Neural progenitor cell (in vitro differentiated cells): ENCODE measurements at regions not wholly inside any gene's neighbourhood (a gene's known extent, or its start where the extent isn't known, plus 50 kb on each side); places are given as distances from the start of the nearest gene placed in this dataset.

Source experiments
- DNase-seq: peaks from one replicate; pipeline ENCODE4 v3.0.0-alpha.2; 2016; ENCODE audit warnings: low spot score
- H2AFZ ChIP-seq: fragments of 200-600 bp; sonication (generic); replicated peaks from 2 replicates; pipeline ENCODE4 v1.6.1; 2016; ENCODE audit warnings: antibody characterized with exemption
- H3F3A ChIP-seq: fragments of 200-600 bp; sonication (generic); 2 replicates; pipeline ENCODE4 v1.6.1; 2016; ENCODE audit warnings: antibody characterized with exemption, low read depth
- H3K27ac ChIP-seq: fragments of 200-600 bp; sonication (generic); 2 replicates; pipeline ENCODE4 v1.5.1; 2016; ENCODE audit warnings: mild to moderate bottlenecking
- H3K27me3 ChIP-seq: fragments of 200-600 bp; sonication (generic); 2 replicates; pipeline ENCODE4 v1.6.1; 2016; ENCODE audit warnings: mild to moderate bottlenecking, moderate library complexity
- H3K36me3 ChIP-seq: fragments of 200-600 bp; sonication (generic); 2 replicates; pipeline ENCODE4 v1.5.1; 2016
- H3K4me1 ChIP-seq: fragments of 200-600 bp; sonication (generic); 2 replicates; pipeline ENCODE4 v1.6.1; 2016; ENCODE audit warnings: mixed run types
- H3K4me2 ChIP-seq: fragments of 200-600 bp; sonication (generic); 2 replicates; pipeline ENCODE4 v1.6.1; 2016
- H3K4me3 ChIP-seq: fragments of 200-600 bp; sonication (generic); 2 replicates; pipeline ENCODE4 v1.5.1; 2016
- H3K79me2 ChIP-seq: fragments of 200-600 bp; sonication (generic); 2 replicates; pipeline ENCODE4 v1.6.1; 2016; ENCODE audit warnings: low read depth
- H3K9ac ChIP-seq: fragments of 200-600 bp; sonication (generic); 2 replicates; pipeline ENCODE4 v1.6.1; 2016
- H3K9me3 ChIP-seq: fragments of 200-600 bp; sonication (generic); 2 replicates; pipeline ENCODE4 v1.5.1; 2016; ENCODE audit warnings: low read depth
- H4K20me1 ChIP-seq: fragments of 200-600 bp; sonication (generic); 2 replicates; pipeline ENCODE4 v1.6.1; 2016; ENCODE audit warnings: low read depth
- H3K27ac Mint-ChIP-seq: 3 replicates; pipeline ENCODE4 v1.8.0; 2021; ENCODE audit warnings: mixed read lengths
- H3K27me3 Mint-ChIP-seq: 2 replicates; pipeline ENCODE4 v1.8.0; 2022; ENCODE audit warnings: low read depth, mild to moderate bottlenecking, inconsistent platforms, moderate library complexity, mixed read lengths; ENCODE audit not compliant: insufficient read depth
- H3K36me3 Mint-ChIP-seq: 3 replicates; pipeline ENCODE4 v1.8.0; 2021; ENCODE audit warnings: mixed read lengths
- H3K4me1 Mint-ChIP-seq: 3 replicates; pipeline ENCODE4 v1.8.0; 2021; ENCODE audit warnings: mixed read lengths
- H3K4me3 Mint-ChIP-seq: 3 replicates; pipeline ENCODE4 v1.8.0; 2021; ENCODE audit warnings: mild to moderate bottlenecking, moderate library complexity, mixed read lengths
- H3K9me3 Mint-ChIP-seq: 3 replicates; pipeline ENCODE4 v1.8.0; 2020; ENCODE audit warnings: mixed read lengths
- CTCF ChIP-seq: fragments of 200-600 bp; sonication (generic); IDR thresholded peaks from 2 replicates; pipeline ENCODE4 v1.5.1; 2017; ENCODE audit warnings: antibody characterized with exemption, mild to moderate bottlenecking
- EZH2 ChIP-seq: fragments of 200-600 bp; sonication (generic); IDR thresholded peaks from 2 replicates; pipeline ENCODE4 v1.6.1; 2017; ENCODE audit warnings: antibody characterized with exemption, mild to moderate bottlenecking, moderate library complexity
- EZH2phosphoT487 ChIP-seq: fragments of 200-600 bp; sonication (generic); IDR thresholded peaks from 2 replicates; pipeline ENCODE4 v1.6.1; 2017; ENCODE audit warnings: antibody characterized with exemption

GRCh38 chr10:33463011-33463410, 128.5 kb upstream of the NRP1 start:
- TF ChIP-seq CTCF: no peak
- TF ChIP-seq EZH2: no peak
- TF ChIP-seq EZH2phosphoT487: no peak
- Histone ChIP-seq H4K20me1 (no peaks in the 10 kb centered on the region), H3K4me2 (no peak overlapping the region), H3K4me1 (no peaks in the 10 kb centered on the region), H3K9me3 (no peaks in the 10 kb centered on the region), H3K36me3 (no peaks in the 10 kb centered on the region), H3K9ac (no peak overlapping the region), H3F3A (no peaks in the 10 kb centered on the region), H3K4me3 (no peak overlapping the region), H3K79me2 (no peaks in the 10 kb centered on the region), H3K27me3 (no peaks in the 10 kb centered on the region), H2AFZ (no peak overlapping the region), H3K27ac (no peak overlapping the region)
- no peak overlapping the region for H3K4me3 Mint-ChIP-seq
- no peaks in the 10 kb centered on the region for H3K36me3 Mint-ChIP-seq
- H3K4me1 Mint-ChIP-seq: peaks cover 5% of the 10 kb centered on the region
- H3K9me3 Mint-ChIP-seq: no peaks in the 10 kb centered on the region
- H3K27me3 Mint-ChIP-seq: no peaks in the 10 kb centered on the region
- no peak overlapping the region for H3K27ac Mint-ChIP-seq
- DNase-seq: no peak

GRCh38 chr10:33461295-33461640, 126.8 kb upstream of the NRP1 start:
- Histone ChIP-seq H3K36me3 (no peaks in the 10 kb centered on the region), H3F3A (no peaks in the 10 kb centered on the region), H3K27ac (no peak overlapping the region), H3K9me3 (no peaks in the 10 kb centered on the region), H3K4me2 (no peak overlapping the region), H3K79me2 (no peaks in the 10 kb centered on the region), H4K20me1 (no peaks in the 10 kb centered on the region), H3K4me3 (no peak overlapping the region), H2AFZ (no peak overlapping the region), H3K27me3 (no peaks in the 10 kb centered on the region), H3K9ac (no peak overlapping the region), H3K4me1 (no peaks in the 10 kb centered on the region)
- no peaks in the 10 kb centered on the region for H3K36me3 Mint-ChIP-seq
- no peak overlapping the region for H3K27ac Mint-ChIP-seq
- no peak for DNase-seq
- no peaks in the 10 kb centered on the region for H3K27me3 Mint-ChIP-seq
- H3K4me3 Mint-ChIP-seq: no peak overlapping the region
- peaks cover 5% of the 10 kb centered on the region for H3K4me1 Mint-ChIP-seq
- no peaks in the 10 kb centered on the region for H3K9me3 Mint-ChIP-seq
- no peak for TF ChIP-seq EZH2phosphoT487
- TF ChIP-seq CTCF: no peak

- Histone ChIP-seq H3F3A (no peaks in the 10 kb centered on the region), H3K9me3 (no peaks in the 10 kb centered on the region), H4K20me1 (no peaks in the 10 kb centered on the region), H3K9ac (no peak overlapping the region), H3K36me3 (no peaks in the 10 kb centered on the region), H3K4me1 (no peaks in the 10 kb centered on the region), H3K79me2 (no peaks in the 10 kb centered on the region), H3K4me2 (no peak overlapping the region), H3K27me3 (no peaks in the 10 kb centered on the region), H3K27ac (no peak overlapping the region), H2AFZ (no peak overlapping the region), H3K4me3 (no peak overlapping the region)
- Mint-ChIP-seq H3K27ac (no peak overlapping the region), H3K4me3 (no peak overlapping the region), H3K4me1 (peaks cover 5% of the 10 kb centered on the region), H3K36me3 (no peaks in the 10 kb centered on the region), H3K27me3 (no peaks in the 10 kb centered on the region), H3K9me3 (no peaks in the 10 kb centered on the region)
- TF ChIP-seq EZH2phosphoT487: no peak
- TF ChIP-seq EZH2: no peak
- no peak for TF ChIP-seq CTCF
- DNase-seq: no peak
Observed at GRCh38 chr10:33460505-33461294, 126.2 kb upstream of the NRP1 start.
